HUES48 (cell line): ENCODE measurements at regions not wholly inside any gene's neighbourhood (a gene's known extent, or its start where the extent isn't known, plus 50 kb on each side); places are given as distances from the start of the nearest gene placed in this dataset.
A peak's percentile ranks its signal among the peaks of the same experiment; 100 is the strongest.

Experiments
- H3K27ac ChIP-seq: one replicate; pipeline ENCODE4 v1.7.0; 2013; ENCODE audit warnings: low read depth, low read length, inconsistent platforms
- H3K27me3 ChIP-seq: 2 replicates; pipeline ENCODE4 v1.6.1; 2013; ENCODE audit warnings: mild to moderate bottlenecking, low read length; ENCODE audit not compliant: control insufficient read depth, insufficient read depth
- H3K36me3 ChIP-seq: 2 replicates; pipeline ENCODE4 v1.6.1; 2013; ENCODE audit warnings: low read length; ENCODE audit not compliant: control insufficient read depth, insufficient read depth
- H3K4me1 ChIP-seq: 2 replicates; pipeline ENCODE4 v1.6.1; 2013; ENCODE audit warnings: mild to moderate bottlenecking, low read length; ENCODE audit not compliant: control insufficient read depth, insufficient read depth
- H3K4me3 ChIP-seq: 2 replicates; pipeline ENCODE4 v1.5.1; 2013; ENCODE audit warnings: mild to moderate bottlenecking, low read depth, low read length
- H3K9ac ChIP-seq: 2 replicates; pipeline ENCODE4 v1.6.1; 2013; ENCODE audit warnings: mild to moderate bottlenecking, low read depth, low read length, moderate library complexity
- H3K9me3 ChIP-seq: 2 replicates; pipeline ENCODE4 v1.6.1; 2013; ENCODE audit warnings: low read length; ENCODE audit not compliant: control insufficient read depth, insufficient read depth

- Histone ChIP-seq H3K9ac (peak overlapping the region; percentile 61), H3K4me3 (peak overlapping the region; percentile 100), H3K9me3 (no peaks in the 10 kb centered on the region), H3K36me3 (no peaks in the 10 kb centered on the region), H3K4me1 (no peaks in the 10 kb centered on the region), H3K27ac (peak overlapping the region; percentile 71), H3K27me3 (no peaks in the 10 kb centered on the region)
Observed at GRCh38 chr6:28709478-28710349, 184.0 kb downstream of the GPX5 start.

GRCh38 chr6:28710466-28711191 is 184.9 kb downstream of the GPX5 start:
- Histone ChIP-seq H3K4me3 (peak overlapping the region; percentile 100), H3K36me3 (no peaks in the 10 kb centered on the region), H3K9me3 (no peaks in the 10 kb centered on the region), H3K27me3 (no peaks in the 10 kb centered on the region), H3K4me1 (no peaks in the 10 kb centered on the region), H3K9ac (no peak overlapping the region), H3K27ac (peak overlapping the region; percentile 71)

- Histone ChIP-seq H3K4me1 (no peaks in the 10 kb centered on the region), H3K9ac (no peak overlapping the region), H3K36me3 (no peaks in the 10 kb centered on the region), H3K27me3 (no peaks in the 10 kb centered on the region), H3K27ac (no peak overlapping the region), H3K9me3 (no peaks in the 10 kb centered on the region), H3K4me3 (no peak overlapping the region)
Observed at GRCh38 chr6:28711325-28711724, 185.6 kb downstream of the GPX5 start.

- Histone ChIP-seq H3K36me3 (no peaks in the 10 kb centered on the region), H3K27ac (no peak overlapping the region), H3K9me3 (no peaks in the 10 kb centered on the region), H3K27me3 (no peaks in the 10 kb centered on the region), H3K4me3 (no peak overlapping the region), H3K9ac (no peak overlapping the region), H3K4me1 (no peaks in the 10 kb centered on the region)
Observed at GRCh38 chr6:28711788-28712341, 186.2 kb downstream of the GPX5 start.

- H3K4me3 ChIP-seq: no peak overlapping the region
- H3K9ac ChIP-seq: no peak overlapping the region
- no peak overlapping the region for H3K27ac ChIP-seq
- no peaks in the 10 kb centered on the region for H3K27me3 ChIP-seq
- H3K9me3 ChIP-seq: no peaks in the 10 kb centered on the region
- no peaks in the 10 kb centered on the region for H3K36me3 ChIP-seq
- no peaks in the 10 kb centered on the region for H3K4me1 ChIP-seq
Observed at GRCh38 chr6:28712982-28713381, 187.3 kb downstream of the GPX5 start.

GRCh38 chr6:28719275-28719940 is 193.7 kb downstream of the GPX5 start:
- Histone ChIP-seq H3K36me3 (no peaks in the 10 kb centered on the region), H3K4me3 (peak overlapping the region; percentile 54), H3K27me3 (no peaks in the 10 kb centered on the region), H3K9ac (no peak overlapping the region), H3K27ac (no peak overlapping the region), H3K9me3 (no peaks in the 10 kb centered on the region), H3K4me1 (no peaks in the 10 kb centered on the region)

- Histone ChIP-seq H3K4me1 (no peaks in the 10 kb centered on the region), H3K9me3 (no peaks in the 10 kb centered on the region), H3K4me3 (peak overlapping the region; percentile 54), H3K9ac (no peak overlapping the region; the same call in 1 of the 2 replicates), H3K27ac (no peak overlapping the region), H3K36me3 (no peaks in the 10 kb centered on the region), H3K27me3 (no peaks in the 10 kb centered on the region)
Observed at GRCh38 chr6:28720357-28721231, 194.9 kb downstream of the GPX5 start.

- no peaks in the 10 kb centered on the region for H3K27me3 ChIP-seq
- no peak overlapping the region for H3K27ac ChIP-seq
Observed at GRCh38 chr6:28721372-28721771, 195.7 kb downstream of the GPX5 start.

GRCh38 chr6:28724395-28724794 is 198.7 kb downstream of the GPX5 start:
- H3K9ac ChIP-seq: no peak overlapping the region
- H3K9me3 ChIP-seq: no peaks in the 10 kb centered on the region
- no peak overlapping the region for H3K27ac ChIP-seq
- H3K4me3 ChIP-seq: no peak overlapping the region
- H3K27me3 ChIP-seq: peaks cover 7% of the 10 kb centered on the region; the same call in 1 of the 2 replicates
- no peaks in the 10 kb centered on the region for H3K36me3 ChIP-seq
- H3K4me1 ChIP-seq: peaks cover 5% of the 10 kb centered on the region; the same call in 1 of the 2 replicates

More at GRCh38 chr6:28721372-28721771, 195.7 kb downstream of the GPX5 start:
- H3K9ac ChIP-seq: no peak overlapping the region
- no peaks in the 10 kb centered on the region for H3K36me3 ChIP-seq
- no peaks in the 10 kb centered on the region for H3K9me3 ChIP-seq
- no peak overlapping the region for H3K4me3 ChIP-seq
- no peaks in the 10 kb centered on the region for H3K4me1 ChIP-seq

- Histone ChIP-seq H3K4me3 (peak overlapping the region; percentile 25; the same call in 1 of the 2 replicates), H3K27me3 (peaks cover 12% of the 10 kb centered on the region; the same call in 1 of the 2 replicates), H3K9ac (no peak overlapping the region), H3K36me3 (no peaks in the 10 kb centered on the region), H3K4me1 (peaks cover 5% of the 10 kb centered on the region; the same call in 1 of the 2 replicates), H3K27ac (no peak overlapping the region), H3K9me3 (no peaks in the 10 kb centered on the region)
Observed at GRCh38 chr6:28725274-28725809, 198.4 kb downstream of the TRIM27 start.
